Esophagus (tissue), 2 donors: ENCODE measurements at regions not wholly inside any gene's neighbourhood (a gene's known extent, or its start where the extent isn't known, plus 50 kb on each side); places are given as distances from the start of the nearest gene placed in this dataset.

ENCODE experiments used
- H3K27ac ChIP-seq, 2 donors: one replicate each; pipeline ENCODE4 v1.5.1; 2013; ENCODE audit warnings: low read depth in 2 of 2, mild to moderate bottlenecking in 2 of 2, inconsistent platforms in 1 of 2, low read length in 1 of 2, moderate library complexity in 1 of 2
- H3K27me3 ChIP-seq, 2 donors: one replicate each; pipeline ENCODE4 v1.6.1; 2013; ENCODE audit warnings: low read length in 2 of 2, control low read depth in 1 of 2, mild to moderate bottlenecking in 1 of 2; ENCODE audit not compliant: insufficient read depth in 2 of 2, control insufficient read depth in 1 of 2
- H3K36me3 ChIP-seq, 2 donors: one replicate each; pipeline ENCODE4 v1.6.1; 2013; ENCODE audit warnings: low read length in 1 of 2; ENCODE audit not compliant: control insufficient read depth in 2 of 2, insufficient read depth in 2 of 2
- H3K4me1 ChIP-seq, 2 donors: one replicate each; pipeline ENCODE4 v1.6.1; 2013; ENCODE audit warnings: low read length in 1 of 2; ENCODE audit not compliant: control insufficient read depth in 2 of 2, insufficient read depth in 2 of 2
- H3K4me3 ChIP-seq, 2 donors: one replicate each; pipeline ENCODE4 v1.5.1; 2013; ENCODE audit warnings: low read length in 2 of 2, mild to moderate bottlenecking in 2 of 2, low read depth in 1 of 2, moderate library complexity in 1 of 2
- H3K9me3 ChIP-seq, 2 donors: one replicate each; pipeline ENCODE4 v1.6.1; 2013; ENCODE audit warnings: mild to moderate bottlenecking in 2 of 2, low read depth in 1 of 2, low read length in 1 of 2, moderate library complexity in 1 of 2; ENCODE audit not compliant: control insufficient read depth in 2 of 2, insufficient read depth in 1 of 2
- WGBS, 2 donors: extraction: QIAGEN DNeasy Blood & Tissue Kit; methylation state at CpG; one replicate each; pipeline ENCODE4 v1.1.7; 2013; 5-methylcytosine and 5-hydroxymethylcytosine counted together
- donor health status: healthy with polysubstance abuse.
- donor health status: Bipolar disorder and iron deficiency.

DNA sequence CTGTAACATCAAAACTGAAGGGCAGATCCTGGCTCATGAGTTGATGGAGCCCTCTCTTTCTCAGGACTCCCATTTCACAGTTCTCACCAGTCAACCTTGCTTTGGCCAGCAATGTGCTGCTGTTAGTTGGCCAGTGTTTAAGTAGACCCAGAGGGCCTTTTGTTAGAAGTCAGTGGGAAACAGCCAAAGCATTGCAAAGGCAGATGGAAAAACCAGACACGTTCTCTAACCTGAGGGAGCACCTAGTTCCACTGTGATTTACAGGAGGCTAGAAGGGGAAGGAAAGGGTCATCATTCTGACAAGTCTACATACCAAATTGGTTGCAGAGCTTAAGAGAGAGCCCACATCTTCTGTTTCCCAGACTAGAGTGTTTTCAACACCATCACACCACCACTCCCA, 196.4 kb downstream of the OPA1 start:
- no peaks in the 10 kb centered on the region for H3K9me3 ChIP-seq
- H3K4me1 ChIP-seq = peaks cover 3 to 14% of the 10 kb centered on the region in 2 donors
- peak overlapping the region in 1 of 2 donors; percentile 6 for H3K27ac ChIP-seq
- 86 to 90% methylated on average over 1 of the region's 1 CpG for WGBS, 2 donors
- H3K4me3 ChIP-seq = no peak overlapping the region
- no peaks in the 10 kb centered on the region for H3K36me3 ChIP-seq
- no peaks in the 10 kb centered on the region for H3K27me3 ChIP-seq

DNA sequence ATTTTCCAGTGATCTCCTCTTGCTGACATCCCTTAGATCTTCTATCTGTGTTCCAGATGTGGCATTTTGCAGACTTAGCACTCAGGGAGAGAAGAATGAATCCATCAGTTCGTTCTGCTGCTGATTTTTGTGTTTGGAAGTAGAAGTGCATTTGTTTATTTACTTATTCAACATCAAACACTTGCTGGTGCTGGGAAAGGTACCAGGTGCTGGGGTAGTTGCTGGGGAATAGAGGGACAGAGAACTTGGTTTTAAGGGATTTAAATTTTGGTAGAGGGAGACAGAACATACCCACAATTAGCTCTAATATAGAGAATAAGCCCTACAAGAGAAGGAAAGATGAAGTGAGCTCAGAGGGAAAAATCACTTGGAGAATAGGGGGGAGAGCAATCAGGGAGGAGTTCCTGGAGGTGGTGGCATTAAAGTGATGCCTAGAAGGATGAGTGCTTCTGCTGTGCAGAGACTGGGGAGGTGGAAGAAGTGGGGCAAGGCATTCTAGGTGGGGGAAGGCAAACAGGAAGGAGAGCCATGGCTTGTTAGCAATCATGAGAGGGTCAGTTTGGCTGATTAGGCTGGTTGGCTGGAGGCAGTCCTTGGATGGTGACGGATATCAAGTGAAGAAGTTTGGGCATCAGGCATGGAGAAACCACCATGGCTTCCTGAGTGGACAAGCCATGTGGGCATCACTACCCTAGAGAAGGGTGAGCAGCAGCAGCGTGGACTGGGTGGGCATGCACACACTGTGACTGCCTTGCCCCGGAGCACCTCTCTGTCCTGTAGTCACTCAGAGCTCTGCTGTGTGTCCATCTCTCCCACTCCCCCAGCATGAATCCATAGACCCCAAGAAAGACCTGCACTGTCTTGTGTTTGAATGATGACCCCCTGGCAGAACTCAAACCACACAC, 197.3 kb downstream of the OPA1 start:
- Histone ChIP-seq H3K27ac (peak overlapping the region in 1 of 2 donors; percentile 86), H3K9me3 (no peaks in the 10 kb centered on the region)
- 77 to 94% methylated on average over 4 of the region's 4 CpGs for WGBS, 2 donors

DNA sequence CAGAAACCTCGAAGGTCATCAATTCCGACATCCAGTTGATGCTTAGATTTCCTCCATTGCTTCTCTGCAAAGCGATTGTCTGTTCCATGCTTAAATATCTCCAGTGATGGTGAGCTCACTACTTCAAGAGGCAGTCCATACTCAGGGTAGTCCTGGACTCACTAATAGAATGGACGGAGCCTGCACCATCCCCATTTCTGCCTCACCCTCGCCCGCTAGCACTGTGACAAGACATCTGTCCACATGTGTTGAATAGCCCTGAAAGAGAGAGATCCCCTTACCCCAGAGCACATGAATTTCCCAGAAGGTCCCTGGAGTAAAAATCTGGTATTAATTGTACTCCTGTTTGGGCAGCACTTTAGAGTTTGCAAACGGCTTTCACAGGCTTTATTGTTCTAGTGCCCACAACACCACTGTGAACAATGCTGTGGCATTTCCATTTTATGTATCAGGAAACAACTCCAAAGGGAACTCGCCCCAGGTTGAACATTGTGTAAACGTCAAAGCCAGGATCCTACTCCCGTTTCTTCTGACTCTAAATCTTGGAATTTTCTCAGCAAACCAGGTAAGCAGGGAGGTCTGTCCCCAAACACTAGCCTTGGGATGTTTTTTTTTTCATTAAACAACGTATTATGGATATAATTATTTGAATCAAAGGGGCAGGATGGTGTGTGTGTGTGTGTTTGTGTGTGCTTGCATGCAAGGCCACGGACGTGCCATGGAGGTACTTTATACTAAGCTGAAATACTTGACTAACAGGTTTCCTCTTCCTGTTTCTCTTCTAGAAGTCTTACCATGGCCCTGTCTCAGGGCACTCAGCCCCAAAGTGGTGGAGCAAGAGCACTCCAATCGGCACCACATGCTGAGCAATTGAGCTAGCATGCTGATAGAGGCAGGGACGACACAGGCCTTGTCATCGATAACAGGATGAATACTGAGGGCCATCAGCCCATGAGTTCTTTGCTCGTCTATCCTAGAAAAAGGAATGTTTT, 198.3 kb downstream of the OPA1 start:
- 61 to 64% methylated on average over 17 of the region's 17 CpGs for WGBS, 2 donors
- peaks cover 3 to 14% of the 10 kb centered on the region in 2 donors for H3K4me1 ChIP-seq
- no peak overlapping the region for H3K4me3 ChIP-seq
- no peaks in the 10 kb centered on the region for H3K27me3 ChIP-seq
- H3K27ac ChIP-seq = peak overlapping the region; percentile 81 to 86
- no peaks in the 10 kb centered on the region for H3K36me3 ChIP-seq
- H3K9me3 ChIP-seq = no peaks in the 10 kb centered on the region

More for the DNA sequence above, 197.3 kb downstream of the OPA1 start:
- Histone ChIP-seq H3K36me3 (no peaks in the 10 kb centered on the region), H3K4me1 (peaks cover 3 to 14% of the 10 kb centered on the region in 2 donors), H3K27me3 (no peaks in the 10 kb centered on the region), H3K4me3 (no peak overlapping the region)

DNA sequence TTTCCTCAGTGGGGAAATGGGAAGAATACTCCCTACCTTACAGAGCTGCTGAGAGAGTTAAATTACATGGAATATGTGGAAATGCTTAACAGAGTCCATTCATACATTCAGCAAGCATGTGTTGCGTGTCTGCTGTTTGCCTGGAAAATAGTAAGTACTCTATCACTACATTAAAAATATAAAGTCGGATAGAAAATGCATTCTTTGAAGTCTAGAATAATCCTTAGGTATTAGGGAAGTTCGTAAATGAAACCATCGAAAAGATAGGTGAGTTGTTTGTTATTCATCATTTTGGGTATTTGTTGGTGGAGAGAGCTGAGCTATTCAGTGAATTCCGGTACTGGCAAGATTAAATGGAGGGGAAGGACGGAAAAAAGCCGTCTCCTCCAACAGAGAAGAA, 200.1 kb downstream of the OPA1 start:
- no peaks in the 10 kb centered on the region for H3K9me3 ChIP-seq
- peaks cover 0 to 7% of the 10 kb centered on the region in 2 donors for H3K4me1 ChIP-seq
- H3K27ac ChIP-seq = no peak overlapping the region
- H3K36me3 ChIP-seq = no peaks in the 10 kb centered on the region
- WGBS, 2 donors = 89 to 91% methylated on average over 7 of the region's 7 CpGs
- H3K27me3 ChIP-seq = no peaks in the 10 kb centered on the region
- H3K4me3 ChIP-seq = no peak overlapping the region

DNA sequence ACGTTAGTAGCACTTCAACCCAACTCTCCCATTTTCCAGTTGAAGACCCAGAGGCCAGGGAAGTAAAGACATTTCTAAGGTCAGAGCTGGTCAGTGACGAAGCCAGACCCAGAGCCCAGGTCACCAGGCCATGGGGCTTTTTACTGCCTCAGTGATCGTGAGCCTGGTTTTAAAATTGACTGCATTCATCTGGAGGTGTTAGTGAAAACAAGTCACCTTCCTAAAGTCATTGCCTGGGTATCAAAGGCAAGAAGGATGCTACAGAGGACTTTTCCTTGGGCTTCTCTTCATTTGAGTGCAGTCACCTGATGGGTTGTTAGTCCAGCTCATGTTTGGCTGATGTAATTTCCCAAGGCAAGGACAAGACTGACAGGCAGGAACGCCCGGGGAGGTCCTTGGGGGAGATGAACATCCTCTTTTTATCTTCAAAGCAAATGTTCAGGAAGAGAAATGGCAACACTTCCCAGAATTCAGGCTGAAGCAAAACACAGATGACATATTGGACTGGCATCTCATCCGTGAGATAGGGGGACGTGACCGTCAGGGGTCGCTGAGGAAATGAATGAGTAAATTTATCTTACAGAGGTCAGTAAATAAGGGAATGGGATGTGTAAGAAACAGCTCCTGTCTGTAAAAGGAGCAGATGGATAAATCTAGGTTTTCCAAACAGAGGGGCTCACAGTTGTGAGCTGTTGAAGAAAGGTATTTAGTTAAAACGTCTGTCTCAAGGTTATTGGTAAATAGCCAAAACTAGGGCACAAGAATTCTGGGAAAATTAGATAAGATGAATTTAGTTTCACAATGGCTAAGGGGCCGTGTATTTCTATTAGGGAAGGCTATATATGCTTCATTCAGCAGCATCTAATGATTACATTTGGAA, 201.2 kb downstream of the OPA1 start:
- no peak overlapping the region for H3K4me3 ChIP-seq
- H3K9me3 ChIP-seq = no peaks in the 10 kb centered on the region
- no peaks in the 10 kb centered on the region for H3K36me3 ChIP-seq
- WGBS, 2 donors = 63 to 66% methylated on average over 11 of the region's 11 CpGs
- H3K4me1 ChIP-seq = peaks cover 0 to 7% of the 10 kb centered on the region in 2 donors
- H3K27me3 ChIP-seq = no peaks in the 10 kb centered on the region
- no peak overlapping the region for H3K27ac ChIP-seq

DNA sequence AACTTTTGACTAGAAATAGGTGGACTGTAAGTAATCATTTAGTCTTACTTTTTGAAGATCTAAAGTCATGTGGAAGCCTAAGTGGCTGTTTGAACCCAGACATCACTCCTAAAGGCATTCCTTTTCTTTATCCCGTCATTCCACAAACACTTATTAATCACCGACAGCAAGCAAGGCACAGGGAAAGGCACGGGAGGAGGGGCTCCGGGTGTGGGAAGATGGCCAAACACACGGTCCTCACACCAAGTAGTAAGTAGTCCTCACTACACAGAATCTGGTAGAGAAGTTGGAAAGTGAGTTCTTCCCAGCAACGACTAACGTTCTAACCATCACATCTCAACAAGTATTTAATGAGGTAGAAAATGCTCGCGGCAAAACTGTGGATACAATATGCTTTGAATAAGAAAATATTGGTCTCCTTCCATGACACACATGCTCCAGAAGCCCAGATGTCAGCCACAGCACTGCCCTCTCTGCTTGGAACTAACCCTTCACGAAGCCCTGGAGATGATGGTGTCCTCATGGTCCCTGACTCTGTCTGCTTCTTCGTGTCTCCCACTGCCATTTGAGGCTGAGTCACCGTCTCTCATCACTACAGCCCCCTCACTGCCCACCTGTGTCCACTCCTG, 202.2 kb downstream of the OPA1 start:
- 71 to 78% methylated on average over 12 of the region's 12 CpGs for WGBS, 2 donors
- peaks cover 0 to 7% of the 10 kb centered on the region in 2 donors for H3K4me1 ChIP-seq

DNA sequence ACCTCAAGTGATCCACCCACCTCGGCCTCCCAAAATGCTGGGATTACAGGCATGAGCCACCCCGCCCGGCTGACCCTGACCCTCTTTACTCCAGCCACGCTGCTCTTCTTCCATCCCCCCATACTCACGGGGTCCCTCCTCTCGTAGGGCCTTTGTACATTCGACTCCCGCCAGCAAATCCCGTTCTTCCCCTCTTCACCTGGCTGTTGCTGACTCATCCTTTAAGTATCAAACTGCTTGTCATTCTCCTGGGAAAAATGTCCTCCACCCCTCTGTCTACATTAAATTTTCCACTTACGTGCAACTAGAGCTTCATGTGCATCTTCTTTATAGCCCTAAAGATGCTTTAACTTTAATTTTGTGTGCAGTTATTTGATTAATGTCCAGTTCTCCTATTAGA, 203.1 kb downstream of the OPA1 start:
- 82 to 84% methylated on average over 10 of the region's 10 CpGs for WGBS, 2 donors
- no peaks in the 10 kb centered on the region for H3K9me3 ChIP-seq
- no peaks in the 10 kb centered on the region for H3K27me3 ChIP-seq
- H3K4me3 ChIP-seq = no peak overlapping the region
- H3K4me1 ChIP-seq = peaks cover 0 to 2% of the 10 kb centered on the region in 2 donors
- H3K36me3 ChIP-seq = no peaks in the 10 kb centered on the region
- H3K27ac ChIP-seq = no peak overlapping the region

More for the DNA sequence above, 202.2 kb downstream of the OPA1 start:
- H3K36me3 ChIP-seq = no peaks in the 10 kb centered on the region
- no peaks in the 10 kb centered on the region for H3K9me3 ChIP-seq
- no peak overlapping the region for H3K27ac ChIP-seq
- no peaks in the 10 kb centered on the region for H3K27me3 ChIP-seq
- no peak overlapping the region for H3K4me3 ChIP-seq

DNA sequence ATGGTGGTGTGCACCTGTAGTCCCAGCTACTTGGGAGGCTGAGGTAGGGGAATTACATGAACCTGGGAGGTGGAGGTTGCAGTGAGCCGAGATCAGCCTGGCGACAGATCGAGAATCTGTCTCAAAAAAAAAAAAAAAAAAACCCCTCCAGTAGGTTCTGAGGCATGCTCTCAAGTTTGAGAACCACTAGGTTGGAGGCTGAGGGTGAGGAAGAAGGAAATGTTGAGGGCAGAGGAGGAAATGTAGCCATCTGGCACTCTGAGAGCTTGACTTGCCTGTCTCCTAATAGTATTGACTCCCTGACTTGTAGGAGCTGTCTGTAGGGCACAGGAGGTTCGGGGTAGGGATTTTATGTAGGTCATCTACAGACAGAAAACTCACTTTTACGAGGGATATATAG, 204.6 kb downstream of the OPA1 start:
- 91 to 93% methylated on average over 5 of the region's 5 CpGs for WGBS, 2 donors
- H3K9me3 ChIP-seq = no peaks in the 10 kb centered on the region
- H3K4me3 ChIP-seq = no peak overlapping the region
- peaks cover 0 to under 1% of the 10 kb centered on the region in 2 donors for H3K4me1 ChIP-seq
- no peaks in the 10 kb centered on the region for H3K36me3 ChIP-seq
- H3K27ac ChIP-seq = no peak overlapping the region
- H3K27me3 ChIP-seq = no peaks in the 10 kb centered on the region
